HUES6 (cell line): ENCODE measurements at regions not wholly inside any gene's neighbourhood (a gene's known extent, or its start where the extent isn't known, plus 50 kb on each side); places are given as distances from the start of the nearest gene placed in this dataset.
A peak's percentile ranks its signal among the peaks of the same experiment; 100 is the strongest.

Experiments
- H3K27ac ChIP-seq: 2 replicates; pipeline ENCODE4 v1.7.0; 2013; ENCODE audit warnings: low read depth, mild to moderate bottlenecking, low read length, inconsistent platforms
- H3K27me3 ChIP-seq: 2 replicates; pipeline ENCODE4 v1.6.1; 2013; ENCODE audit warnings: low read length; ENCODE audit not compliant: control insufficient read depth, insufficient read depth
- H3K36me3 ChIP-seq: 2 replicates; pipeline ENCODE4 v1.6.1; 2013; ENCODE audit warnings: low read length; ENCODE audit not compliant: control insufficient read depth, insufficient read depth
- H3K4me1 ChIP-seq: 2 replicates; pipeline ENCODE4 v1.6.1; 2013; ENCODE audit warnings: low read length; ENCODE audit not compliant: control insufficient read depth, insufficient read depth
- H3K4me3 ChIP-seq: 2 replicates; pipeline ENCODE4 v1.5.1; 2013; ENCODE audit warnings: low read depth, low read length
- H3K9ac ChIP-seq: one replicate; pipeline ENCODE4 v1.6.1; 2013; ENCODE audit warnings: mild to moderate bottlenecking, low read length
- H3K9me3 ChIP-seq: 2 replicates; pipeline ENCODE4 v1.6.1; 2013; ENCODE audit warnings: low read depth, low read length; ENCODE audit not compliant: control insufficient read depth, insufficient read depth

DNA sequence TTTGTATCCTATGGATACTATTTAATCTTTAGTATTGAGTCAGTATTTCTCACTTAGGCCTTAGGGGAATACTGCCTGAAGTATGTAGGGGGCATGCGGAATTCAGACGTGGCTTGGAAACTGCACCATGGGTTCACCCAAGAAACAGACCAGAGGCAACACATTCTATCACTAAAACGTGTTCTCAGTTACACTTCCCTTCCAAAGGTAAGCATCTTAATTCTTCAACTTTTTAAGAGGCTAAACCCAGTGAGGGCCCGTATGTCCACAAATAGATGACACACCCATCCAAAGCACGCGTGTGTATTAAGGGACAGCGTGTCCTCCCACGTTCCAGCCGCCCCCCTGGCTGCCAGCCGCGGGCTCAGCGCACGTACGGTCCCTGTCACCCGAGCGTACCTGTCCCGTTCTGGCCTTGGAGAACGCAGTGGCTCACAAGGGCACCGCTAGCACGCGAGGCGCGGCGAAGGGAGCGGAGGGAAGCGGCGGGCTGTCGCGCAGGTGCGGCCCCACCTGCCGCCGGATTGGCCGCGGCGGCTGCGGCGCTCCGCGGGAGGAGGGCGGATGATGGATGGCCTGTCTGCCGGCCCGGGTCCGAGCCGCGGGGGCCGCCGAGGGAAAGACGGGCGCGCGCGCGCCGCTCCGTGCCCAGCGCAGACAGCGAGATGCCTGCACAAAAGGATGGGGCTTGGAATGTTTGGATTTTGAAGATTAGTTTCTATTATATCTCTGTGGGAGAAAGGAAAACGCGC lies 1003.9 kb upstream of the NR2F2 start:
- 0 out of 2 replicates have a peak, but pooled peaks cover 3% of the 10 kb centered on the region for H3K4me1 ChIP-seq
- peak overlapping the region; percentile 55 for H3K4me3 ChIP-seq
- H3K9ac ChIP-seq, result no peak overlapping the region
- H3K9me3 ChIP-seq, result no peaks in the 10 kb centered on the region
- H3K27ac ChIP-seq, result no peak overlapping the region
- no peaks in the 10 kb centered on the region for H3K36me3 ChIP-seq
- H3K27me3 ChIP-seq, result peaks cover 43% of the 10 kb centered on the region

DNA sequence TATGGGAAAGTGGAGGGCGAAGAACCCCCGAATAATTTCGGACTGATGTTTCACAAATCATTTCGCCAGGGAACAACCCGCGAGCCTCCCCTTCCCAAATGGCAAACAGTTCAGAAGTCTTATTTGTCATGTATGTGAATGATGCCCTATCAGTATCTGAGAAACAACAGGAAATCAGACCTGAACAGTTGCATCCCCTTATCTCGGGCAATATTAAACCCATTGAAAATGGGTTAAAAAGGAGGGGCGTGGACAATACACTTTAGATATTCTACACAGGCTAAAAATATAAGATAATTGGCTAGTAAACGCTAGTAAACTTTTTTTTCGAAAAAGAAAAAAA lies 1003.3 kb upstream of the NR2F2 start:
- Histone ChIP-seq H3K9ac (no peak overlapping the region), H3K4me1 (0 out of 2 replicates have a peak, but pooled peaks cover 3% of the 10 kb centered on the region), H3K27me3 (peaks cover 43% of the 10 kb centered on the region), H3K27ac (no peak overlapping the region), H3K4me3 (peak overlapping the region; percentile 55), H3K36me3 (no peaks in the 10 kb centered on the region), H3K9me3 (no peaks in the 10 kb centered on the region)

DNA sequence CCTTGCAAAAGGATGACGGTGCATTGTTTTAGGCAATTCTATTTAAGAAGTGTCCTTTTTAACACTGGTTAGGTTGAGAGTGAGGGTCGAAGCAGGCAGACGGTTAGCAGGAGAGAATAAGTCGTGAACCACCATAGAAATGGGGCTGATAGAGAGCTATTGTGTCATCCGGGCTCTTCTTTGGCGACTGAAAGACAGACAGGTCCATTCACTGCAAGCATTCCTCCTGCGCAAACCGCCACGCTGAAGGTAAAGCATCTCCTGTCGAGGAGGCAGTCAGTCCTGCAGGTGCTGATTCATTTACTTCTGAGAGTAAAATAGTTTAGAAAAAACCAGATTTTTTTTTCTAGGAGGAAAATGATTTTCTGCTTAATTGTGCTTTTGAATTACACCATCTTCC lies 1002.8 kb upstream of the NR2F2 start:
- H3K4me3 ChIP-seq, result peak overlapping the region; percentile 29; the same call in 1 of the 2 replicates
- H3K27ac ChIP-seq, result no peak overlapping the region
- no peak overlapping the region for H3K9ac ChIP-seq
- H3K4me1 ChIP-seq, result 0 out of 2 replicates have a peak, but pooled peaks cover 3% of the 10 kb centered on the region
- H3K27me3 ChIP-seq, result peaks cover 43% of the 10 kb centered on the region
- no peaks in the 10 kb centered on the region for H3K36me3 ChIP-seq
- no peaks in the 10 kb centered on the region for H3K9me3 ChIP-seq

DNA sequence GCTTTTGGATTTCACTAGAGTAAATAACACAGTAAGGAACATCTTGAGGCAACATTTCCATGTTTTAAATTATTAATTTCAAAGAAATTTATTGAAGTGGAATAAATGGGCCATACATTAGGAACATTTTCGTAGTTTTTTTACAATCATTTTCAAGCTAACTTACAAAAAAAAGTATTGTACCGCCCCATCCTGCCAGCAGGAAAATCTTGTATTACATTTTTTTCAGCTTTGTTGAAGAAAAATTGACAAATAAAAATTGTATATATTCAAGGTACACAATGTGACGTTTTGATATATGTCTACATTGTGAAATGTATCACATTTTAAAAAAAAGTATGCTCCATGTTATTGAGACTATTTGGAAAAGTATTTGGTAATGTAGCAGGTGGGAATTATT lies 1001.9 kb upstream of the NR2F2 start:
- H3K36me3 ChIP-seq, result no peaks in the 10 kb centered on the region
- no peak overlapping the region for H3K27ac ChIP-seq
- H3K9ac ChIP-seq, result no peak overlapping the region
- no peaks in the 10 kb centered on the region for H3K9me3 ChIP-seq
- H3K27me3 ChIP-seq, result peaks cover 43% of the 10 kb centered on the region
- 0 out of 2 replicates have a peak, but pooled peaks cover 3% of the 10 kb centered on the region for H3K4me1 ChIP-seq
- no peak overlapping the region for H3K4me3 ChIP-seq

DNA sequence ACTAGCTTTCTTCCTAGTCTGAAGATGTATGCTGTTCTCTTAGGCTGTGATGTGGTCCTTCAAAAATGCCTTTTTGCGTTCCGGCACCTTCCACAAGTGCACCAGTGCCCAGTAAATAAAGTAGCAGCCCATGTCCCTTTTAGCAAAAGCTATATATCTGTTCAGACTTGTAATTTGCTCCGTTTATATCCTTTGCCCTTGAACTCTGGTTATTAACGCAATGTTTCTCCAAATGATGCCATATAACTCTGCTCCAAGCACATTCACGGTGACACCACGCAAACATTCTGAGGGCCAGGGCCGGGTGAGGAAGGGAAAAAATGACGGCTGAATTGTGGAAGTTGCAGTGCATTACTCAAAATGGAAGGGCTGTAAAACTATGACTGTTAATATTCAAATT lies 1001.1 kb upstream of the NR2F2 start:
- no peaks in the 10 kb centered on the region for H3K36me3 ChIP-seq
- 0 out of 2 replicates have a peak, but pooled peaks cover 3% of the 10 kb centered on the region for H3K4me1 ChIP-seq
- peaks cover 37% of the 10 kb centered on the region for H3K27me3 ChIP-seq
- no peak overlapping the region for H3K4me3 ChIP-seq
- H3K27ac ChIP-seq, result no peak overlapping the region
- no peaks in the 10 kb centered on the region for H3K9me3 ChIP-seq
- H3K9ac ChIP-seq, result no peak overlapping the region

DNA sequence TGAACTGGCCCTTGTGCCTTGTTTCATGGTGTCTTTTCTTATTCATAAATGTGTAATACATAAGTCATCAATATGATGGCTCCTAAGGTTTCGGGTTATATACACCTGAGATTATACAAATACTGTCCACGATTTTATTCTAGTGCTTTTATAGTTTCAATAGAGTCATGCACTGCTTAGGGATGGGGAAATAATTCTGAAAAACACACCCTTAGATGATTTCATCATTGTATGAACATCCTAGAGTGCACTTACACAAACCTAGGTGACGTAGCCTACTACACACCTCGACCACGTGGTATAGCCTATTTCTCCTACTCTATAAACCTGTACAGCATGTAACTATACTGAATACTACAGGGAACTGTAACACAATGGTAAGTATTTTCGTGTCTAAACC lies 988.8 kb upstream of the NR2F2 start:
- Histone ChIP-seq H3K27me3 (no peaks in the 10 kb centered on the region), H3K27ac (no peak overlapping the region), H3K9me3 (no peaks in the 10 kb centered on the region)

DNA sequence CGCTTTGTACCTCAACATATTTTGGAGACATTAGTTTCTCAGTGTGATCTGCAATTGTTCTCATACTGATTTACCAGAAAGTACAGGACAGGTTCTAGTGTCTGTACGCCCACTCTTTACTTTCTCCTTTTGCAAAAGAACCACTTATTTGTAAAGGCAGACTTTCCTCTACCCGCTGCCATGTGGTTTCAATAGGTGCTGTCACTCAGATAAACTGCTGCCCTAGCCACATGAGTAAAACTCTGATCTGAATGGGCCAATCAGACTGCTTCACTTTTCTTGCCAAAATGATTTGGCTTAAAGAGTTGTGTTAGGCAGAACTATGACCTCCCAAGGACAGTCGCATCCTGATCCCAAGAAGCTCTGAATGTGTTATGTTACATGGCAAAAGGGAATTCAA lies 984.6 kb upstream of the NR2F2 start:
- no peaks in the 10 kb centered on the region for H3K27me3 ChIP-seq
- no peak overlapping the region for H3K4me3 ChIP-seq
- H3K27ac ChIP-seq, result no peak overlapping the region
- H3K4me1 ChIP-seq, result no peaks in the 10 kb centered on the region
- H3K36me3 ChIP-seq, result no peaks in the 10 kb centered on the region
- no peak overlapping the region for H3K9ac ChIP-seq
- no peaks in the 10 kb centered on the region for H3K9me3 ChIP-seq

More for the DNA sequence above, 988.8 kb upstream of the NR2F2 start:
- no peak overlapping the region for H3K9ac ChIP-seq
- no peaks in the 10 kb centered on the region for H3K36me3 ChIP-seq
- no peak overlapping the region for H3K4me3 ChIP-seq
- H3K4me1 ChIP-seq, result no peaks in the 10 kb centered on the region

DNA sequence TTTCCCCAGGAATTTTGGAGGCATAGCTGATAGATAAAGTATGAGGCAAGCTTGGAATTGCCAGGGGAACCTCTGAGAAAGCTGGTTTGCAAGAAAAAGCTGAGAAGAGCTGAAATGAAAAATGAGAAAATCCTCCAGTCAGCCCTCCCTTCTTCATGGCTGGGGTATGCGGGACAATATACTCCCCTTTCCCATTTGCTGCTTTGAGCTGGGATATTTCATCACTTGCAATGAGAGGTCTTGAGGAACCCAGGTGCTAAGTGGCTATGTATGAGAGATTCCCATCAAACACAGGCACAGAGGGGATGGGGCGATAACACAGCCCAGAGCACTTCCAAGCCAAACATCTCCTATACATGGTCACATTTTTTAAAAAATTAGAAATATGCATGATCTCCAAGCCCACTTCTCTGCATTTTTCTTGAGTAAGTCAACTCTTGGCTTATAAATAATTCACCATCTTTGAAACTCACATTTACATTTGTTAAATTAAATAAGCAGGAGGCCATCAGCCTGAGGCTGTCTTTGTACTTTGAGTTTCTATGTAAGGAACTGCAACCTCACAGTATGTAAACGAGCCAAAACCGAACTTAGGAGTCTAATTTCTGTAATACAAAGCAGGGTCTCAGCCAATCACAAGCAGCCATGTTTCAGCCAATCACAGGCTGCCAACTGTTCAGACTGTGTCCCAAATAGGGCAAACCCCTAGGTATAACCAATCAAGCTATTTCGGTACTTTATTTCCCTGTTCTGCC lies 983.6 kb upstream of the NR2F2 start:
- H3K36me3 ChIP-seq, result no peaks in the 10 kb centered on the region
- H3K27ac ChIP-seq, result no peak overlapping the region
- H3K27me3 ChIP-seq, result no peaks in the 10 kb centered on the region
- no peaks in the 10 kb centered on the region for H3K9me3 ChIP-seq
- H3K9ac ChIP-seq, result no peak overlapping the region
- no peak overlapping the region for H3K4me3 ChIP-seq
- no peaks in the 10 kb centered on the region for H3K4me1 ChIP-seq

DNA sequence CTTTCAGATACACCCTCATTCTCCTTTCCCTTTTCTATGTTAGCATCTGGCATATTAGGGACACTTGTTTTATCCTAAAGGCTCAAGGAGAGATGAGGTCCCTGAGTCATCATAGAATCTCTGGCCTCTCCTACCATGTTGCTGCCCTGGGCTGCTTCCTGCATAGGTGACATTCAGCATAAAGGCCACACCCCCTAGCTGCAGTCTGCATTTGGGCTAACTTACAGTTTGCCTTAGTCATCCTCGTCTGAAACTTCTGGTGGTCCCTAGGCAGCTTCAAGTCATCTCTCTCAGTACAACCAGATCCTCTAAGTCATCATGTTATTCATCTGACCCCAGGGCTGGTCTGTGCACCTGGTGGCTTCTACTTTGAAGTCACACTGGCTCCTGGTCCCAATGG lies 982.7 kb upstream of the NR2F2 start:
- Histone ChIP-seq H3K27me3 (no peaks in the 10 kb centered on the region), H3K36me3 (no peaks in the 10 kb centered on the region), H3K4me1 (no peaks in the 10 kb centered on the region), H3K9ac (no peak overlapping the region), H3K9me3 (no peaks in the 10 kb centered on the region), H3K27ac (no peak overlapping the region), H3K4me3 (no peak overlapping the region)

DNA sequence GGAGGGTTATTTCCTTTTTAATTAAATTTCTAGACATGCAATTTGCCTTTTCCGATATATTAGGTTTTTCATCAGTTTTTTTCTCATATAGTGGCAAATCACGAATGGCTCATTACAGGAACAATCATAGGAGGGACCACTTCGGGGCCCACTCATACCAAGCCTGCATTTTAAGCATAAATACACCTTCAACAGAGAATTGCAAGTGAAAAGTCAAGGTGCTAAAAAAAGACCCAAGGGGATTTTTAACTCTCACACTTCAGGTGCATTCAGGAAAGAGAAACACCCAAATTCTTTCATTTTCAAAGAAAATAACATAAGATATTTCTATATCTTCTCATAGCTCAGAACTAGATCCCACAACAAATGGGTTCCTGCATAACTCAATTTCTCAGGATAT lies 979.6 kb upstream of the NR2F2 start:
- Histone ChIP-seq H3K27ac (no peak overlapping the region), H3K9ac (no peak overlapping the region), H3K4me1 (no peaks in the 10 kb centered on the region), H3K36me3 (no peaks in the 10 kb centered on the region), H3K27me3 (no peaks in the 10 kb centered on the region), H3K4me3 (no peak overlapping the region), H3K9me3 (no peaks in the 10 kb centered on the region)

DNA sequence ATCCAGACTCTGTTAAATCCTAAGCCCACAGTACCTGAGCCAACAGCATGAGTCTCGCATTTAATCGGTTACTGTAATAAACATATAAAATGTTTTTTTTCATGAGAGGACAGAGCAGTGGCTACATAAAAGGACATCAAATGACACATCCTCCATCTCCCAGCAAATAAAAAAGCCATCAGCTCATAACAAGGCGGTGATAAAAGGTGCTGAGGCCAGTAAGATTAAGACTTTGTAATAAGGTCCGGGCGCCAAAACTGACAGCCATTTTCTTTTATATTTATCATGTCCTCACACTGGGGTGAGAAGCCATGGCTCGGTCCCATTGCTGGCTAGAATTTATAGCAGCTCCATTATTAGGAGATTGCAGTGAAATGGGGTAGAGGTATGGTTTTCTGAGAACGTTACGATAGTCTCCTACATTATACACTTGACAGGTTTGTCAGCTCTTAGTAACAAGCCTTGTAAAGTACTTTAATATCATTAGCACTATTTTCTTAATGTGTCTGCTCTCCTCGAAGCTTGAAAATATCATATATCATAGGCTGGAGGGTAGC lies 977.8 kb upstream of the NR2F2 start:
- no peaks in the 10 kb centered on the region for H3K9me3 ChIP-seq
- no peak overlapping the region for H3K9ac ChIP-seq
- H3K27me3 ChIP-seq, result no peaks in the 10 kb centered on the region
- no peak overlapping the region for H3K4me3 ChIP-seq
- no peak overlapping the region for H3K27ac ChIP-seq
- no peaks in the 10 kb centered on the region for H3K4me1 ChIP-seq
- no peaks in the 10 kb centered on the region for H3K36me3 ChIP-seq
